ENCODE measurements at regions not wholly inside any gene's neighbourhood (a gene's known extent, or its start where the extent isn't known, plus 50 kb on each side); places are given as distances from the start of the nearest gene placed in this dataset.
"Not testable (repeated sequence)": the region's sequence is repeated elsewhere in the genome, so short reads cannot be mapped to it uniquely, and the experiment has no call there.

GRCh38 chr3:67167481-67167880 is 169.4 kb downstream of the KBTBD8 start:
- POLR2A ChIA-PET, result no interaction called here
- H3K27me3 Mint-ChIP-seq (ENCODE audit: insufficient read depth, unreplicated experiment), result peaks cover 15% of the 10 kb centered on the region
- H3K4me1 Mint-ChIP-seq (ENCODE audit: insufficient read depth, unreplicated experiment), result no peaks in the 10 kb centered on the region
- no peak for TF ChIP-seq CTCF (IDR thresholded peaks at IDR 0.05; ENCODE audit: unreplicated experiment)
- no peak overlapping the region for H3K4me3 Mint-ChIP-seq (ENCODE audit: unreplicated experiment)
- CTCF ChIA-PET, result interaction anchor here (0.8 kb wide), 1 partner anchor 793 kb away, joined by 3 read pairs; no protein-coding TSS in a partner anchor
- H3K36me3 Mint-ChIP-seq (ENCODE audit: insufficient read depth, unreplicated experiment), result no peaks in the 10 kb centered on the region
- intact Hi-C loops (cut with micrococcal nuclease), result no loop called here
- BruUV-seq (replicated peaks), result no TSS peak
- peaks cover 7% of the 10 kb centered on the region for H3K9me3 Mint-ChIP-seq (ENCODE audit: unreplicated experiment)
- no peak overlapping the region for H3K27ac Mint-ChIP-seq (ENCODE audit: low read depth, unreplicated experiment)
- DNase-seq (ENCODE audit: unreplicated experiment), result no peak

DNA sequence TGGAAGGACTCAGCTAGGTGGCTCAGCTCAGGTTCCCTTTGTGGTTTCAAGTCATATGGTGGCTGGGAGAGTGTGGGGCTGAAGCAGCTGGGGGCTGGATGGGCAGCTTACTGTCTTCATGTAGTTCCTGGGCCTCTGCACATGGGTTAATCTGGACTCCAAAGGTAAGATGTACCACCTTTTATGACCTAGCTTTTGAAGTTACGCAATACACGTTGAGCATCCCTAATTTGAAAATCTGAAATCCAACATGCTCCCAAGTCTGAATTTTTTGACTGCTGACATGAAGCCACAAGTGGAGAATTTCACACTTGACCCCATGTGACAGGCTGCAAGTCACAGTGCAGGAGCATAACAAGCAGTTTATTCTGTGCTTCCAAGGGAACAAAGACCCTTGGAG is 173.7 kb downstream of the KBTBD8 start:
- no peak for TF ChIP-seq CTCF (IDR thresholded peaks at IDR 0.05; ENCODE audit: unreplicated experiment)
- Mint-ChIP-seq H3K27me3 (ENCODE audit: insufficient read depth, unreplicated experiment) (peaks cover 15% of the 10 kb centered on the region), H3K4me1 (ENCODE audit: insufficient read depth, unreplicated experiment) (no peaks in the 10 kb centered on the region), H3K9me3 (ENCODE audit: unreplicated experiment) (peaks cover 7% of the 10 kb centered on the region), H3K36me3 (ENCODE audit: insufficient read depth, unreplicated experiment) (no peaks in the 10 kb centered on the region), H3K27ac (ENCODE audit: low read depth, unreplicated experiment) (no peak overlapping the region), H3K4me3 (ENCODE audit: unreplicated experiment) (no peak overlapping the region)
- POLR2A ChIA-PET, result no interaction called here
- BruUV-seq (replicated peaks), result no TSS peak
- CTCF ChIA-PET, result interaction anchor here (0.6 to 1.1 kb wide), 2 partner anchors 62 to 186 kb away, joined by 3 to 5 read pairs; no protein-coding TSS in a partner anchor
- DNase-seq (ENCODE audit: unreplicated experiment), result no peak
- intact Hi-C loops (cut with micrococcal nuclease), result no loop called here

- H3K9me3 Mint-ChIP-seq (ENCODE audit: unreplicated experiment); POLR2A ChIA-PET; CTCF ChIA-PET; H3K4me3 Mint-ChIP-seq (ENCODE audit: unreplicated experiment); intact Hi-C loops (cut with micrococcal nuclease); H3K27ac Mint-ChIP-seq (ENCODE audit: low read depth, unreplicated experiment); BruUV-seq (replicated peaks); H3K36me3 Mint-ChIP-seq (ENCODE audit: insufficient read depth, unreplicated experiment); H3K4me1 Mint-ChIP-seq (ENCODE audit: insufficient read depth, unreplicated experiment); DNase-seq (ENCODE audit: unreplicated experiment): not testable (repeated sequence)
- peaks cover 14% of the 10 kb centered on the region for H3K27me3 Mint-ChIP-seq (ENCODE audit: insufficient read depth, unreplicated experiment)
Measured at GRCh38 chr3:67173130-67173529, 175.0 kb downstream of the KBTBD8 start.

DNA sequence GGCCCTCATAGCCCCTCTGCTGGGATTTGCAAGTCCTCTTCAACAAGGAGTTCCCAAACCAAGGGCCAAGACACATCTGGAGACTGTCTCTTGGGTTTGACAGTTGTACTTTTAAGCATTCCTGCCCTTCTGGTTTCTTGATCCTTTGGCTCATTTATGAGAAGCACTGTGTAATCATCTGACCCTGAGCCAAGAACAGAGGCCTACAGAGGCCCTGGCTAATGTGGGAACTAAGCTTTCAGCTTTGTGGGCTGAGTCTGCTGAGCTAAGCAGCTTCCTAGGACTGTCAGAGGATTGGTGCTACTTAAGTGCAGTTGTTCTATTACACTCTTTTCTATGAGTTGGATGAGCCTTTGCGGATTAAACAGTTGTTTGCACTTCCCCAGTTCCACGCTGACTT is 178.3 kb downstream of the KBTBD8 start:
- ChIA-PET CTCF (interaction anchor here (0.6 kb wide), 1 partner anchor 204 kb away, joined by 3 read pairs; no protein-coding TSS in a partner anchor), POLR2A (no interaction called here)
- H3K27ac Mint-ChIP-seq (ENCODE audit: low read depth, unreplicated experiment), result no peak overlapping the region
- H3K4me1 Mint-ChIP-seq (ENCODE audit: insufficient read depth, unreplicated experiment), result no peaks in the 10 kb centered on the region
- no peak for DNase-seq (ENCODE audit: unreplicated experiment)
- H3K27me3 Mint-ChIP-seq (ENCODE audit: insufficient read depth, unreplicated experiment), result no peaks in the 10 kb centered on the region
- H3K36me3 Mint-ChIP-seq (ENCODE audit: insufficient read depth, unreplicated experiment), result no peaks in the 10 kb centered on the region
- H3K9me3 Mint-ChIP-seq (ENCODE audit: unreplicated experiment), result no peaks in the 10 kb centered on the region
- intact Hi-C loops (cut with micrococcal nuclease), result no loop called here
- no peak for TF ChIP-seq CTCF (IDR thresholded peaks at IDR 0.05; ENCODE audit: unreplicated experiment)
- H3K4me3 Mint-ChIP-seq (ENCODE audit: unreplicated experiment), result no peak overlapping the region
- BruUV-seq (replicated peaks), result no TSS peak

- intact Hi-C loops (cut with micrococcal nuclease), result no loop called here
- H3K4me1 Mint-ChIP-seq (ENCODE audit: insufficient read depth, unreplicated experiment), result no peaks in the 10 kb centered on the region
- H3K27ac Mint-ChIP-seq (ENCODE audit: low read depth, unreplicated experiment), result no peak overlapping the region
- ChIA-PET POLR2A (no interaction called here), CTCF (no interaction called here)
- peaks cover 7% of the 10 kb centered on the region for H3K9me3 Mint-ChIP-seq (ENCODE audit: unreplicated experiment)
- BruUV-seq (replicated peaks), result no TSS peak
- TF ChIP-seq CTCF (IDR thresholded peaks at IDR 0.05; ENCODE audit: unreplicated experiment), result no peak
- no peak for DNase-seq (ENCODE audit: unreplicated experiment)
- H3K36me3 Mint-ChIP-seq (ENCODE audit: insufficient read depth, unreplicated experiment), result no peaks in the 10 kb centered on the region
- H3K27me3 Mint-ChIP-seq (ENCODE audit: insufficient read depth, unreplicated experiment), result no peaks in the 10 kb centered on the region
- no peak overlapping the region for H3K4me3 Mint-ChIP-seq (ENCODE audit: unreplicated experiment)
Measured at GRCh38 chr3:67192466-67192865, 194.4 kb downstream of the KBTBD8 start.
